ENCODE measurements at regions not wholly inside any gene's neighbourhood (a gene's known extent, or its start where the extent isn't known, plus 50 kb on each side); places are given as distances from the start of the nearest gene placed in this dataset.

- TF ChIP-seq, protein P1, sequence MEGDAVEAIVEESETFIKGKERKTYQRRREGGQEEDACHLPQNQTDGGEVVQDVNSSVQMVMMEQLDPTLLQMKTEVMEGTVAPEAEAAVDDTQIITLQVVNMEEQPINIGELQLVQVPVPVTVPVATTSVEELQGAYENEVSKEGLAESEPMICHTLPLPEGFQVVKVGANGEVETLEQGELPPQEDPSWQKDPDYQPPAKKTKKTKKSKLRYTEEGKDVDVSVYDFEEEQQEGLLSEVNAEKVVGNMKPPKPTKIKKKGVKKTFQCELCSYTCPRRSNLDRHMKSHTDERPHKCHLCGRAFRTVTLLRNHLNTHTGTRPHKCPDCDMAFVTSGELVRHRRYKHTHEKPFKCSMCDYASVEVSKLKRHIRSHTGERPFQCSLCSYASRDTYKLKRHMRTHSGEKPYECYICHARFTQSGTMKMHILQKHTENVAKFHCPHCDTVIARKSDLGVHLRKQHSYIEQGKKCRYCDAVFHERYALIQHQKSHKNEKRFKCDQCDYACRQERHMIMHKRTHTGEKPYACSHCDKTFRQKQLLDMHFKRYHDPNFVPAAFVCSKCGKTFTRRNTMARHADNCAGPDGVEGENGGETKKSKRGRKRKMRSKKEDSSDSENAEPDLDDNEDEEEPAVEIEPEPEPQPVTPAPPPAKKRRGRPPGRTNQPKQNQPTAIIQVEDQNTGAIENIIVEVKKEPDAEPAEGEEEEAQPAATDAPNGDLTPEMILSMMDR (conservative IDR thresholded peaks at IDR 0.05), result no peak
- DNase-seq (ENCODE audit: extremely low spot score, unreplicated experiment), result no peak
- H3K27me3 Mint-ChIP-seq, result peaks cover 3% of the 10 kb centered on the region
- no peak overlapping the region for H3K27ac Mint-ChIP-seq
- peaks cover 18% of the 10 kb centered on the region for H3K4me1 Mint-ChIP-seq (ENCODE audit: unreplicated experiment)
- H3K4me3 Mint-ChIP-seq, result no peak overlapping the region
- H3K9me3 Mint-ChIP-seq, result peaks cover 5% of the 10 kb centered on the region
- H3K36me3 Mint-ChIP-seq, result peaks cover 4% of the 10 kb centered on the region
These were observed 145.8 kb upstream of the WNT4 start for GRCh38 chr1:22288593-22289241.

- TF ChIP-seq, protein P1 (conservative IDR thresholded peaks at IDR 0.05), result no peak
- Mint-ChIP-seq H3K4me3 (no peak overlapping the region), H3K4me1 (ENCODE audit: unreplicated experiment) (peaks cover 18% of the 10 kb centered on the region), H3K27me3 (peaks cover 1% of the 10 kb centered on the region), H3K36me3 (peaks cover 2% of the 10 kb centered on the region), H3K9me3 (peaks cover 2% of the 10 kb centered on the region), H3K27ac (no peak overlapping the region)
- DNase-seq (ENCODE audit: extremely low spot score, unreplicated experiment), result no peak
These were observed 146.6 kb upstream of the WNT4 start for GRCh38 chr1:22289307-22289995.

DNA sequence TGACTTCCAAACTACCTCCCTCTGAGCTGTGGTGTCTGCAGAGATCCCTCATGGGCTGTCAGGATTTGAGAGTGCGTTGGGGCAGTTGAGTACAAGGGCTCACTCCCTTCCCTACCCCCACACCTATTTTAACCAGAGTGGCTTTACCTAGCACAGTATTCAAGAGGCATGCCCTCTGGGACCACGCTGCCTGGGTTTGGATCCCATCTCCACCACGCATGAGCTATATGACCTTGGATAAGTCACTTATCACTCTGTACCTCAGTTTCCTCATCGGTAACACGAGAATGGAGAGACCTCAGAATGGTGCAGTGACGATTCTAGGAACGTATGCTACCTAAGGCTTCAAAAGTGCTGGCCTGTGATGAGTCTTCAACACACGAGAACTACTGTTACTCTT lies 147.3 kb upstream of the WNT4 start:
- Mint-ChIP-seq H3K4me3 (no peak overlapping the region), H3K4me1 (ENCODE audit: unreplicated experiment) (peaks cover 18% of the 10 kb centered on the region), H3K36me3 (no peaks in the 10 kb centered on the region), H3K27ac (no peak overlapping the region), H3K27me3 (no peaks in the 10 kb centered on the region), H3K9me3 (no peaks in the 10 kb centered on the region)
- TF ChIP-seq, protein P1 (conservative IDR thresholded peaks at IDR 0.05), result no peak
- no peak for DNase-seq (ENCODE audit: extremely low spot score, unreplicated experiment)

DNA sequence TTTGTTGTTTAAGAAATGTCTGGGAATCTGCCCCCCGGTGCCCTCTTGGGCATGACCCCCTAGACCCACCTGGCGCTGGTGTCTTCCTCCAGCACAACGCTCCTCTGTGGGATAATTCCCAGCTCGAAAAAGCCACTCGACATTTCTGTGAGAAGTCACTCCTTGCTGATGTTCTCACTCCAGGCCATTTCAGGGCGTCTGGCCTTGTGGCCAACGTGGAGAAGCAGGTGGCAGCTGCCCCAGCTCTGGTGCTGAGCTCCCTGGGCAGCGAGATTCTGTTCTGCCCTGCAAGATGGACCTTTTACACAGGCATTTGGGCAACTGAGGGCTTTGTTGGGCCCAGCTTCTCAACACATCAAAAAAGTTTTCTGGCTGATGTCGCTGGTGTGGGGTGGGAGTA lies 147.7 kb upstream of the WNT4 start:
- TF ChIP-seq, protein P1 (conservative IDR thresholded peaks at IDR 0.05), result no peak
- no peak overlapping the region for H3K4me3 Mint-ChIP-seq
- no peaks in the 10 kb centered on the region for H3K27me3 Mint-ChIP-seq
- peaks cover 18% of the 10 kb centered on the region for H3K4me1 Mint-ChIP-seq (ENCODE audit: unreplicated experiment)
- no peaks in the 10 kb centered on the region for H3K9me3 Mint-ChIP-seq
- H3K27ac Mint-ChIP-seq, result no peak overlapping the region
- DNase-seq (ENCODE audit: extremely low spot score, unreplicated experiment), result no peak
- no peaks in the 10 kb centered on the region for H3K36me3 Mint-ChIP-seq

DNA sequence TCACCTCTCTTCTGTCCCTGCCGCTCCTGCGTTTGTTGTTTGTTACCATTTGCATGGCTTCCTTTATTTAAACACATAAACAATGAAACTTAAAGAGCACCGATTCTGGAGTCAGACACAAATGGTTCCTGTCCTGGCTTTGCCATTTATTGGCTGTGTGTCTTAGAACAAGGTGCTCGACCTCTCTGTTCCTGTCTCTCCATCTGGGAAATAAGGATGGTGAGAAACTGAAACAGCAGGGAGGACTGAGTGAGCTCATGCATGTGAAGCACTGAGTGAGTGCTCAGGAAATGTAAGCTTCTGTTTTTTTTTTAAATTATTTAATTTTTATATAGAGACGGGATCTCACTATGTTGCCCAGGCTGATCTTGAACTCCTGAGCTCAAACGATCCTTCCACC lies 148.2 kb upstream of the WNT4 start:
- H3K4me3 Mint-ChIP-seq, result no peak overlapping the region
- H3K36me3 Mint-ChIP-seq, result no peaks in the 10 kb centered on the region
- no peak overlapping the region for H3K27ac Mint-ChIP-seq
- H3K9me3 Mint-ChIP-seq, result no peaks in the 10 kb centered on the region
- peaks cover 18% of the 10 kb centered on the region for H3K4me1 Mint-ChIP-seq (ENCODE audit: unreplicated experiment)
- TF ChIP-seq, protein P1 (conservative IDR thresholded peaks at IDR 0.05), result no peak
- H3K27me3 Mint-ChIP-seq, result no peaks in the 10 kb centered on the region
- no peak for DNase-seq (ENCODE audit: extremely low spot score, unreplicated experiment)
